G401 (cell line): ENCODE measurements at regions not wholly inside any gene's neighbourhood (a gene's known extent, or its start where the extent isn't known, plus 50 kb on each side); places are given as distances from the start of the nearest gene placed in this dataset.

ENCODE experiments used
- DNase-seq: peaks from one replicate; pipeline ENCODE4 v3.0.0-alpha.2; 2015; ENCODE audit warnings: low spot score
- in situ Hi-C: cut with HindIII; loops from 2 replicates; pipeline ENCODE4 v1.10.0; 2016; ENCODE audit warnings: low sequenced_read_pairs, mixed read lengths

GRCh38 chr10:128551475-128551874 is 425.3 kb upstream of the MKI67 start:
- DNase-seq = no peak
- in situ Hi-C loops = no loop called here

GRCh38 chr10:128553755-128554154 is 427.5 kb upstream of the MKI67 start:
- DNase-seq = no peak
- in situ Hi-C loops = no loop called here

- in situ Hi-C loops = no loop called here
- DNase-seq = no peak
Observed at GRCh38 chr10:128556182-128557110, 430.2 kb upstream of the MKI67 start.

GRCh38 chr10:128557149-128557710 is 431.0 kb upstream of the MKI67 start:
- DNase-seq = no peak
- in situ Hi-C loops = no loop called here

- in situ Hi-C loops = no loop called here
Observed at GRCh38 chr10:128560406-128560805, 434.2 kb upstream of the MKI67 start.

GRCh38 chr10:128560993-128561392 is 434.8 kb upstream of the MKI67 start:
- DNase-seq = no peak

More at GRCh38 chr10:128560406-128560805, 434.2 kb upstream of the MKI67 start:
- no peak for DNase-seq

GRCh38 chr10:128563387-128563786 is 437.2 kb upstream of the MKI67 start:
- in situ Hi-C loops = no loop called here
- DNase-seq = no peak

More at GRCh38 chr10:128560993-128561392, 434.8 kb upstream of the MKI67 start:
- in situ Hi-C loops = no loop called here

GRCh38 chr10:128563904-128564303 is 437.7 kb upstream of the MKI67 start:
- in situ Hi-C loops = no loop called here
- no peak for DNase-seq

GRCh38 chr10:128566361-128566968 is 440.2 kb upstream of the MKI67 start:
- no peak for DNase-seq
- in situ Hi-C loops = no loop called here

- no peak for DNase-seq
- in situ Hi-C loops = no loop called here
Observed at GRCh38 chr10:128567551-128567950, 441.3 kb upstream of the MKI67 start.

- in situ Hi-C loops = no loop called here
- DNase-seq = no peak
Observed at GRCh38 chr10:128568041-128568440, 441.8 kb upstream of the MKI67 start.

- in situ Hi-C loops = no loop called here
Observed at GRCh38 chr10:128568491-128568890, 442.3 kb upstream of the MKI67 start.

GRCh38 chr10:128568990-128569945 is 443.0 kb upstream of the MKI67 start:
- in situ Hi-C loops = no loop called here
- DNase-seq = no peak

More at GRCh38 chr10:128568491-128568890, 442.3 kb upstream of the MKI67 start:
- no peak for DNase-seq

GRCh38 chr10:128570319-128570995 is 444.2 kb upstream of the MKI67 start:
- DNase-seq = no peak
- in situ Hi-C loops = no loop called here

- no peak for DNase-seq
- in situ Hi-C loops = no loop called here
Observed at GRCh38 chr10:128571071-128571470, 444.8 kb upstream of the MKI67 start.

GRCh38 chr10:128571745-128572144 is 445.5 kb upstream of the MKI67 start:
- no peak for DNase-seq

GRCh38 chr10:128572696-128573095 is 446.5 kb upstream of the MKI67 start:
- no peak for DNase-seq
- in situ Hi-C loops = no loop called here

More at GRCh38 chr10:128571745-128572144, 445.5 kb upstream of the MKI67 start:
- in situ Hi-C loops = no loop called here

- in situ Hi-C loops = no loop called here
Observed at GRCh38 chr10:128573281-128573845, 447.1 kb upstream of the MKI67 start.

More at GRCh38 chr10:128573281-128573845, 447.1 kb upstream of the MKI67 start:
- no peak for DNase-seq
